HUES6 (cell line): ENCODE measurements at regions not wholly inside any gene's neighbourhood (a gene's known extent, or its start where the extent isn't known, plus 50 kb on each side); places are given as distances from the start of the nearest gene placed in this dataset.

Experiments used
- H3K27ac ChIP-seq: 2 replicates; pipeline ENCODE4 v1.7.0; 2013; ENCODE audit warnings: low read depth, mild to moderate bottlenecking, low read length, inconsistent platforms
- H3K27me3 ChIP-seq: 2 replicates; pipeline ENCODE4 v1.6.1; 2013; ENCODE audit warnings: low read length; ENCODE audit not compliant: control insufficient read depth, insufficient read depth
- H3K36me3 ChIP-seq: 2 replicates; pipeline ENCODE4 v1.6.1; 2013; ENCODE audit warnings: low read length; ENCODE audit not compliant: control insufficient read depth, insufficient read depth
- H3K4me1 ChIP-seq: 2 replicates; pipeline ENCODE4 v1.6.1; 2013; ENCODE audit warnings: low read length; ENCODE audit not compliant: control insufficient read depth, insufficient read depth
- H3K4me3 ChIP-seq: 2 replicates; pipeline ENCODE4 v1.5.1; 2013; ENCODE audit warnings: low read depth, low read length
- H3K9ac ChIP-seq: one replicate; pipeline ENCODE4 v1.6.1; 2013; ENCODE audit warnings: mild to moderate bottlenecking, low read length
- H3K9me3 ChIP-seq: 2 replicates; pipeline ENCODE4 v1.6.1; 2013; ENCODE audit warnings: low read depth, low read length; ENCODE audit not compliant: control insufficient read depth, insufficient read depth

DNA sequence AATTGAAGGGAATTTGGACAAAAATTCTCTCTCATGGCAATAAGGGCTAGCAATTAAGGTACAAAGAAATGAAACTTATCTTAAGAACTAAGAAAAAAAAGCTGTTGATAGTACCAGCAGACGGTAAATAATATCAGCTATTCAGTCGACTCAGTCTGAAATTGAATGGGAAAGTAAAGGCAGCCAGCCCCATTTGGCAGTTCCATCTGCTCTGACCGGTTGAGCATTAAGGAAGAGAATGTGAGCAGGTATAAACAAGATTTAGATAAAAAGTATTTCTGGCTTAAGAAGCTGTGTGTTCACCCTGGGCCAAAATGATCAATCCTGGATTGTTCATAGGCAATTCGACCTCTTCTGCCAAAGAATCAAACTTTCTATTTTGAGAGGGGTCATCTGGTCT lies 154.6 kb upstream of the NPVF start:
- Histone ChIP-seq H3K27ac (no peak overlapping the region), H3K9ac (no peak overlapping the region), H3K9me3 (no peaks in the 10 kb centered on the region), H3K27me3 (no peaks in the 10 kb centered on the region), H3K4me1 (no peaks in the 10 kb centered on the region), H3K36me3 (no peaks in the 10 kb centered on the region), H3K4me3 (no peak overlapping the region)

GRCh38 chr7:25383402-25383801 lies 155.1 kb upstream of the NPVF start:
- H3K4me3 ChIP-seq = no peak overlapping the region
- H3K9me3 ChIP-seq = no peaks in the 10 kb centered on the region
- H3K4me1 ChIP-seq = no peaks in the 10 kb centered on the region
- H3K27ac ChIP-seq = no peak overlapping the region
- H3K27me3 ChIP-seq = no peaks in the 10 kb centered on the region
- H3K9ac ChIP-seq = no peak overlapping the region
- no peaks in the 10 kb centered on the region for H3K36me3 ChIP-seq

- Histone ChIP-seq H3K9ac (no peak overlapping the region), H3K27me3 (no peaks in the 10 kb centered on the region), H3K9me3 (no peaks in the 10 kb centered on the region), H3K4me3 (no peak overlapping the region), H3K27ac (no peak overlapping the region), H3K4me1 (no peaks in the 10 kb centered on the region), H3K36me3 (no peaks in the 10 kb centered on the region)
Measured at GRCh38 chr7:25384788-25385505, 156.7 kb upstream of the NPVF start.

DNA sequence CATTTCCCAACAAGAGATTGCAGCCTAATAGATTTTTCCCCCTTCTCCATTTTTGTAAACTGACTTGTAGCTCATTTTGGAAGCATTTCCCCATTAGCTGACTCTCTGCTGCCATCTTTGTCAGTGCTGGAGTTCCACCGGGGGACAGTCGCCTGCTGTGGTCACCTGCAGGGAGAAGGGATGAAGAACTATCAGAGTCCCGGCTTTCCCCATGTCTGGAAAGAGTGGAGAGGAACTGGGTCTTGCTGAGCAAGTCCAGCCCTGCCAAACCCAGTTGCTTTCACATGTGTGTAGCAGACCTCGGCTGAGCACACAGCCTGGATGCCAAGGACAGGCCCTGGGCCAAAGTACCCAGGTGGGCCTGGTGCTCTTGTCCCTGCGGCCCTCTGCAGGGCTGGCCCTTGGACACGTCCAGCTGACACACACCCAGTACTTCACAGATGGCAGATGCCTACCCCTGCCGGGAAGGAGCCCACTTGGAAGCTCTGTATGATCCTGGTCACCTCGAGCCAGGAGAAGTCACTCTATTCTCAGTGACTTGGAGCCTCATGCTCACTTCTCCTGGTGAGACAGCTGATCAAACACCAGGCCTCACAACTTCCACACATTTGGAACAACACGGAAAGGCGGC lies 157.3 kb upstream of the NPVF start:
- Histone ChIP-seq H3K27me3 (peaks cover 3% of the 10 kb centered on the region; the same call in 1 of the 2 replicates), H3K4me1 (no peaks in the 10 kb centered on the region)

DNA sequence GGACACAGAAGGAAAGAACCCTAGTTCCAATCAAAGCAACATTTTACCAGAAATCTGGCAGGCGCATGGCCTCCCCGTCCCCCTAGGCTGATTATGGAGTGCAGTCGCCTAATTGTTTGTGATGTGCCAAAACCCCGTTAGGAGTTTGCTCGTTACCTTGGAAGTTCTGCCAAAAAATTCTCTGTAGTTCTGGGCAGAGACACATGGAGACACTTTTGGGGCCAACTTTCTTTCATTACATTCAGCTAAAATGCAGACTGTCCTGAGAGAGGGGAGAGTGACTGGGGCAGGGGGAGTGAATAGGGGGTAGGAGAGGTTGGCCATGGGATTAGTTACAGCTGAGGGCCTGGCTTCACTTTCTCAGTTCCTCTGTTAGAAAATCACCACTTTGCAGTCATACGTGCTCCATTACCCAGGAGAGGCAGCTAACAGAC lies 158.0 kb upstream of the NPVF start:
- H3K9ac ChIP-seq = no peak overlapping the region
- H3K36me3 ChIP-seq = no peaks in the 10 kb centered on the region
- no peaks in the 10 kb centered on the region for H3K4me1 ChIP-seq
- H3K27ac ChIP-seq = no peak overlapping the region
- no peak overlapping the region for H3K4me3 ChIP-seq
- peaks cover 4% of the 10 kb centered on the region; the same call in 1 of the 2 replicates for H3K27me3 ChIP-seq
- H3K9me3 ChIP-seq = no peaks in the 10 kb centered on the region

More for the DNA sequence above, 157.3 kb upstream of the NPVF start:
- Histone ChIP-seq H3K9me3 (no peaks in the 10 kb centered on the region), H3K36me3 (no peaks in the 10 kb centered on the region), H3K27ac (no peak overlapping the region), H3K9ac (no peak overlapping the region), H3K4me3 (no peak overlapping the region)

- H3K27me3 ChIP-seq = peaks cover 4% of the 10 kb centered on the region; the same call in 1 of the 2 replicates
- no peak overlapping the region for H3K9ac ChIP-seq
- H3K36me3 ChIP-seq = no peaks in the 10 kb centered on the region
- no peak overlapping the region for H3K27ac ChIP-seq
- H3K4me1 ChIP-seq = peaks cover 3% of the 10 kb centered on the region; the same call in 1 of the 2 replicates
- no peaks in the 10 kb centered on the region for H3K9me3 ChIP-seq
- no peak overlapping the region for H3K4me3 ChIP-seq
Measured at GRCh38 chr7:25388681-25389080, 160.4 kb upstream of the NPVF start.

- Histone ChIP-seq H3K4me1 (peaks cover 3% of the 10 kb centered on the region; the same call in 1 of the 2 replicates), H3K27me3 (peaks cover 4% of the 10 kb centered on the region; the same call in 1 of the 2 replicates)
Measured at GRCh38 chr7:25389489-25390106, 161.3 kb upstream of the NPVF start.

DNA sequence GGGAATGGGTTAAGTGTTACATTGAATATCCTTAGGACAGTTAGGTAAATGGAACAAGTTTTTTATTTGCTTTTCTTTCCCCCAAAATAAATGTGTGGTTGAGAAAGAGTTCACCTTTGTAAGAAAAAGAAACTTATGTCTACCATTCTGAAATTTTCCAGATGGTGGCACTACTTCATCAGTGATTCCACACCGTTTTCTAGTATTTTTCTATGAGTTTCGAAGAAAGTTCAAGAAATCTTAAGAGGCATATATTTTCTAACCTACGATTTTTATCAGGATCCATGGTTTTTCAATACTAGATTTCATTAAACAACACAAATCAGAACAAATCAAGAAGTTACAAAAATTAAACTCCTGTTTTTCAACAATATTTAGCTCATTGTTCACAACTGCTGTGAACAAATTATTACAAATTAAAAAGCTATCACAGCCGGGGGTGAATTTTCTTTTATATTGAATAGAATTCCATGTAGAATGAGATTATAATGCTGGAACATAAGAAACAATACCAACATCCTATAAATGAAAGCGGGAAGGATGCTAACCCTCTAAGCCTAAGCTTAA lies 163.1 kb upstream of the NPVF start:
- Histone ChIP-seq H3K9ac (no peak overlapping the region), H3K4me3 (no peak overlapping the region), H3K27ac (no peak overlapping the region), H3K9me3 (no peaks in the 10 kb centered on the region), H3K36me3 (no peaks in the 10 kb centered on the region), H3K27me3 (peaks cover 4% of the 10 kb centered on the region; the same call in 1 of the 2 replicates), H3K4me1 (peaks cover 3% of the 10 kb centered on the region; the same call in 1 of the 2 replicates)

More at GRCh38 chr7:25389489-25390106, 161.3 kb upstream of the NPVF start:
- no peak overlapping the region for H3K4me3 ChIP-seq
- no peak overlapping the region for H3K9ac ChIP-seq
- H3K36me3 ChIP-seq = no peaks in the 10 kb centered on the region
- H3K27ac ChIP-seq = no peak overlapping the region
- H3K9me3 ChIP-seq = no peaks in the 10 kb centered on the region

- Histone ChIP-seq H3K4me3 (no peak overlapping the region), H3K36me3 (no peaks in the 10 kb centered on the region), H3K9me3 (no peaks in the 10 kb centered on the region), H3K27ac (no peak overlapping the region), H3K27me3 (peaks cover 4% of the 10 kb centered on the region; the same call in 1 of the 2 replicates), H3K4me1 (peaks cover 3% of the 10 kb centered on the region; the same call in 1 of the 2 replicates), H3K9ac (no peak overlapping the region)
Measured at GRCh38 chr7:25391961-25392587, 163.8 kb upstream of the NPVF start.

DNA sequence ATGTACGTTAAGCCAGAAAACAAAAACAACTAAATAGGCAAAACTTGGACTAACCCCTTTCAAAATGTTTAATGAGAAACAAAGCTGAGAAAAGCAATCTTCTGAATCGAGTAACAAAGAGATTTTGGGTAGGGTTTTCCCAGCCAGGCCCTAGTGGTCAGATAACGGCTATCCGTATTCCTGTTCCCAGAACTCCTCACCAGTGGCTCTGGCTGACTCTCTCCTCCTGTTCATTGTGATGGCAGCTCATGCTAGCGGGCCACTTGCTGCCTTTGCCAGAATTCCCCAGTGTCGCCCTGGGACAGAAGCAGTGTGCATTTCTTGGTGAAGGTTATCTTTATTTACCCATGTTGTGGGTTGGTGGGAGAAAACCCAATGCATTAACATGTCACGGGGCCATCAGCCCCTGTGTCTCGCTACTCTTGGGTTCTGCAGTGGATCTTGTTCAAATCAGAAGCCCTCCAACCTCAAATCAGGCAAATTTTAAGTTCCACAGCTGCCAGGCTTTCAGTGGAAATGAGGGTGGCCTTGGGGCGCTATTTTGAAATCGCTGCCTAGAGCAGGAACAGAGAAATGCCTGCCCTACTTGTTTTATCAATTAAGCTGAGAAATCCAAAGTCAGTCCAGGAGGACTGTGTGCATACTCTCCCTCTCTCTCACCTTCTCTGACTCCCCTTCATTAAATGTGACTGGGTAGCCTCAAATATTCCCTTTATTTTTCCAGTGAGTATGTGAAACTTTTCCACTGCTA lies 164.5 kb upstream of the NPVF start:
- no peak overlapping the region for H3K4me3 ChIP-seq
- no peaks in the 10 kb centered on the region for H3K36me3 ChIP-seq
- H3K27ac ChIP-seq = no peak overlapping the region
- H3K4me1 ChIP-seq = peaks cover 3% of the 10 kb centered on the region; the same call in 1 of the 2 replicates
- peaks cover 4% of the 10 kb centered on the region; the same call in 1 of the 2 replicates for H3K27me3 ChIP-seq
- H3K9me3 ChIP-seq = no peaks in the 10 kb centered on the region
- no peak overlapping the region for H3K9ac ChIP-seq
